Lower leg skin (tissue), 3 donors: ENCODE measurements at regions not wholly inside any gene's neighbourhood (a gene's known extent, or its start where the extent isn't known, plus 50 kb on each side); places are given as distances from the start of the nearest gene placed in this dataset.

ENCODE experiments used
- POLR2A ChIP-seq, 2 donors: fragments of 450-650 bp; IDR thresholded peaks; one replicate each; pipeline ENCODE4 v1.6.1; 2016 to 2017; ENCODE audit warnings: antibody characterized with exemption in 2 of 2, mild to moderate bottlenecking in 1 of 2, moderate library complexity in 1 of 2
- TF ChIP-seq, protein P1 (sequence below), 3 donors: fragments of 450-650 bp; IDR thresholded peaks; one replicate each; pipeline ENCODE4 v1.5.1; 2016; ENCODE audit warnings: antibody characterized with exemption in 3 of 3, mild to moderate bottlenecking in 3 of 3, moderate library complexity in 2 of 3

GRCh38 chr6:1247894-1248293 lies 64.0 kb upstream of the FOXQ1 start:
- TF ChIP-seq, protein P1, sequence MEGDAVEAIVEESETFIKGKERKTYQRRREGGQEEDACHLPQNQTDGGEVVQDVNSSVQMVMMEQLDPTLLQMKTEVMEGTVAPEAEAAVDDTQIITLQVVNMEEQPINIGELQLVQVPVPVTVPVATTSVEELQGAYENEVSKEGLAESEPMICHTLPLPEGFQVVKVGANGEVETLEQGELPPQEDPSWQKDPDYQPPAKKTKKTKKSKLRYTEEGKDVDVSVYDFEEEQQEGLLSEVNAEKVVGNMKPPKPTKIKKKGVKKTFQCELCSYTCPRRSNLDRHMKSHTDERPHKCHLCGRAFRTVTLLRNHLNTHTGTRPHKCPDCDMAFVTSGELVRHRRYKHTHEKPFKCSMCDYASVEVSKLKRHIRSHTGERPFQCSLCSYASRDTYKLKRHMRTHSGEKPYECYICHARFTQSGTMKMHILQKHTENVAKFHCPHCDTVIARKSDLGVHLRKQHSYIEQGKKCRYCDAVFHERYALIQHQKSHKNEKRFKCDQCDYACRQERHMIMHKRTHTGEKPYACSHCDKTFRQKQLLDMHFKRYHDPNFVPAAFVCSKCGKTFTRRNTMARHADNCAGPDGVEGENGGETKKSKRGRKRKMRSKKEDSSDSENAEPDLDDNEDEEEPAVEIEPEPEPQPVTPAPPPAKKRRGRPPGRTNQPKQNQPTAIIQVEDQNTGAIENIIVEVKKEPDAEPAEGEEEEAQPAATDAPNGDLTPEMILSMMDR (IDR thresholded peaks at IDR 0.05), result no peak
- TF ChIP-seq POLR2A (IDR thresholded peaks at IDR 0.05), result no peak
